ENCODE measurements at regions not wholly inside any gene's neighbourhood (a gene's known extent, or its start where the extent isn't known, plus 50 kb on each side); places are given as distances from the start of the nearest gene placed in this dataset.

- TF ChIP-seq CTCF (IDR thresholded peaks at IDR 0.05) (no peak), POLR2A (IDR thresholded peaks at IDR 0.05) (no peak), EP300 (IDR thresholded peaks at IDR 0.05) (no peak)
Measured at GRCh38 chr11:70828593-70829082, 423.7 kb downstream of the SHANK2 start.

Data from ovary (tissue), 3 donors.